Karpas-422 (cell line): ENCODE measurements at regions not wholly inside any gene's neighbourhood (a gene's known extent, or its start where the extent isn't known, plus 50 kb on each side); places are given as distances from the start of the nearest gene placed in this dataset. TPM values are rescaled to one million over a fixed set of nuclear protein-coding genes. Genes with fewer than 3 reads are reported as not detected.
"Not testable (repeated sequence)": the region's sequence is repeated elsewhere in the genome, so short reads cannot be mapped to it uniquely, and the experiment has no call there.

ENCODE experiments used
- DNase-seq: peaks from one replicate; pipeline ENCODE4 v3.0.0-alpha.2; 2015
- H2AFZ ChIP-seq: fragments of 200-600 bp; sonication (generic); 2 replicates; pipeline ENCODE4 v1.6.1; 2014; ENCODE audit warnings: antibody characterized with exemption, low read length, mixed read lengths
- H3K27ac ChIP-seq: fragments of 200-600 bp; sonication (generic); 2 replicates; pipeline ENCODE4 v1.5.1; 2014; ENCODE audit warnings: mild to moderate bottlenecking, low read length, moderate library complexity
- H3K27me3 ChIP-seq: fragments of 200-600 bp; sonication (generic); 2 replicates; pipeline ENCODE4 v1.6.1; 2014; ENCODE audit warnings: low read length, mixed read lengths
- H3K36me3 ChIP-seq: fragments of 200-600 bp; sonication (generic); 2 replicates; pipeline ENCODE4 v1.6.1; 2014; ENCODE audit warnings: low read length, mixed read lengths; ENCODE audit not compliant: insufficient read depth
- H3K4me1 ChIP-seq: fragments of 200-600 bp; sonication (generic); 2 replicates; pipeline ENCODE4 v1.6.1; 2014; ENCODE audit warnings: mild to moderate bottlenecking, low read length, mixed read lengths
- H3K4me2 ChIP-seq: fragments of 200-600 bp; sonication (generic); 2 replicates; pipeline ENCODE4 v1.6.1; 2014; ENCODE audit warnings: low read length, low read depth, mild to moderate bottlenecking; ENCODE audit not compliant: poor library complexity, severe bottlenecking
- H3K4me3 ChIP-seq: fragments of 200-600 bp; sonication (generic); 2 replicates; pipeline ENCODE4 v1.5.1; 2014; ENCODE audit warnings: mild to moderate bottlenecking, antibody characterized with exemption, low read length, mixed read lengths
- H3K79me2 ChIP-seq: fragments of 200-600 bp; sonication (generic); 2 replicates; pipeline ENCODE4 v1.6.1; 2014; ENCODE audit warnings: mild to moderate bottlenecking, low read length, mixed read lengths
- H3K9ac ChIP-seq: fragments of 200-600 bp; sonication (generic); 2 replicates; pipeline ENCODE4 v1.6.0; 2014; ENCODE audit warnings: low read length
- H3K9me2 ChIP-seq: fragments of 200-600 bp; sonication (generic), shearing (Covaris generic); replicated peaks from 2 replicates; pipeline ENCODE4 v1.6.0; 2014; ENCODE audit warnings: mild to moderate bottlenecking, low read length, moderate library complexity; ENCODE audit not compliant: insufficient read depth
- H3K9me3 ChIP-seq: fragments of 300-700, 200-600 bp; sonication (generic); 2 replicates; pipeline ENCODE4 v1.6.1; 2014; ENCODE audit warnings: low read length, mixed read lengths
- H4K20me1 ChIP-seq: fragments of 200-600 bp; sonication (generic); 2 replicates; pipeline ENCODE4 v1.6.1; 2014; ENCODE audit warnings: mild to moderate bottlenecking, antibody characterized with exemption, low read length, low read depth; ENCODE audit not compliant: insufficient read depth
- small RNA-seq: library from RNA; depleted of rRNA; stranded (forward); fragments of <200 nt; gene quantifications from one replicate; pipeline ENCODE3, GENCODE V24; 2014

- H3K9me2 ChIP-seq, H3K36me3 ChIP-seq, H3K4me2 ChIP-seq, H3K79me2 ChIP-seq, H3K9ac ChIP-seq, H3K4me3 ChIP-seq, DNase-seq, H2AFZ ChIP-seq, H3K9me3 ChIP-seq, H3K27ac ChIP-seq, H4K20me1 ChIP-seq, H3K27me3 ChIP-seq: not testable (repeated sequence)
- H3K4me1 ChIP-seq: peaks cover 58% of the 10 kb centered on the region
Observed at GRCh38 chr22:16911340-16911739, 86.1 kb upstream of the XKR3 start.

- H3K4me3 ChIP-seq, H4K20me1 ChIP-seq, H3K4me2 ChIP-seq, H3K9me2 ChIP-seq, H3K9ac ChIP-seq, H3K9me3 ChIP-seq, DNase-seq, H3K27me3 ChIP-seq, H3K36me3 ChIP-seq, H2AFZ ChIP-seq, H3K27ac ChIP-seq, H3K79me2 ChIP-seq: not testable (repeated sequence)
- peaks cover 39% of the 10 kb centered on the region for H3K4me1 ChIP-seq
Observed at GRCh38 chr22:16902051-16902450, 76.8 kb upstream of the XKR3 start.

- H4K20me1 ChIP-seq, H3K36me3 ChIP-seq, DNase-seq, H3K9me2 ChIP-seq, H3K4me2 ChIP-seq, H3K9ac ChIP-seq, H3K27me3 ChIP-seq, H3K4me3 ChIP-seq, H2AFZ ChIP-seq, H3K27ac ChIP-seq, H3K9me3 ChIP-seq, H3K79me2 ChIP-seq: not testable (repeated sequence)
- H3K4me1 ChIP-seq: peaks cover 34% of the 10 kb centered on the region
Observed at GRCh38 chr22:16901579-16901978, 76.4 kb upstream of the XKR3 start.

- H3K79me2 ChIP-seq, H4K20me1 ChIP-seq, DNase-seq, H3K4me2 ChIP-seq, H3K36me3 ChIP-seq, H3K4me3 ChIP-seq, H3K9me2 ChIP-seq, H3K9me3 ChIP-seq, H3K27me3 ChIP-seq, H3K9ac ChIP-seq, H2AFZ ChIP-seq, H3K27ac ChIP-seq: not testable (repeated sequence)
- peaks cover 18% of the 10 kb centered on the region for H3K4me1 ChIP-seq
Observed at GRCh38 chr22:16899358-16899757, 74.1 kb upstream of the XKR3 start.

GRCh38 chr22:16897365-16897764, 72.2 kb upstream of the XKR3 start:
- not testable (repeated sequence) for H3K79me2 ChIP-seq, H3K4me1 ChIP-seq, H3K9me3 ChIP-seq, H3K4me3 ChIP-seq, H3K9ac ChIP-seq, H3K4me2 ChIP-seq, H4K20me1 ChIP-seq, H3K27ac ChIP-seq, H3K36me3 ChIP-seq, H2AFZ ChIP-seq, H3K27me3 ChIP-seq, DNase-seq, H3K9me2 ChIP-seq

GRCh38 chr22:16891892-16892291, 66.7 kb upstream of the XKR3 start:
- H3K9ac ChIP-seq, H3K4me1 ChIP-seq, H3K36me3 ChIP-seq, H3K4me3 ChIP-seq, H3K4me2 ChIP-seq, H2AFZ ChIP-seq, H3K27ac ChIP-seq, H4K20me1 ChIP-seq, H3K9me2 ChIP-seq, H3K9me3 ChIP-seq, H3K79me2 ChIP-seq, H3K27me3 ChIP-seq, DNase-seq: not testable (repeated sequence)

- not testable (repeated sequence) for H3K4me2 ChIP-seq, H3K36me3 ChIP-seq, H3K4me3 ChIP-seq, H4K20me1 ChIP-seq, H2AFZ ChIP-seq, DNase-seq, H3K9ac ChIP-seq, H3K27ac ChIP-seq, H3K79me2 ChIP-seq, H3K9me3 ChIP-seq, H3K4me1 ChIP-seq, H3K27me3 ChIP-seq, H3K9me2 ChIP-seq
Observed at GRCh38 chr22:16876339-16876738, 51.1 kb upstream of the XKR3 start.

Small RNAs in the stretch of these regions (small RNA-seq; reads per million reads assigned to genes)
- not detected for gene AC006548.1
- not detected for gene MTND1P17
